Fibroblast of the aortic adventitia (primary cell): ENCODE measurements at regions not wholly inside any gene's neighbourhood (a gene's known extent, or its start where the extent isn't known, plus 50 kb on each side); places are given as distances from the start of the nearest gene placed in this dataset.
"Not testable (repeated sequence)": the region's sequence is repeated elsewhere in the genome, so short reads cannot be mapped to it uniquely, and the experiment has no call there.

Experiments
- DNase-seq: peaks from one replicate; pipeline ENCODE4 v3.0.0-alpha.2; 2010; ENCODE audit warnings: low read depth
- H3K4me3 ChIP-seq: 2 replicates; pipeline ENCODE4 v1.5.1; 2011; ENCODE audit warnings: low read depth, mild to moderate bottlenecking, control low read depth, low read length, moderate library complexity
- TF ChIP-seq, protein P1 (sequence below): IDR thresholded peaks from 2 replicates; pipeline ENCODE4 v1.5.1; 2011; ENCODE audit warnings: mild to moderate bottlenecking, low read length, control low read depth, inconsistent platforms; ENCODE audit not compliant: insufficient read depth

DNA sequence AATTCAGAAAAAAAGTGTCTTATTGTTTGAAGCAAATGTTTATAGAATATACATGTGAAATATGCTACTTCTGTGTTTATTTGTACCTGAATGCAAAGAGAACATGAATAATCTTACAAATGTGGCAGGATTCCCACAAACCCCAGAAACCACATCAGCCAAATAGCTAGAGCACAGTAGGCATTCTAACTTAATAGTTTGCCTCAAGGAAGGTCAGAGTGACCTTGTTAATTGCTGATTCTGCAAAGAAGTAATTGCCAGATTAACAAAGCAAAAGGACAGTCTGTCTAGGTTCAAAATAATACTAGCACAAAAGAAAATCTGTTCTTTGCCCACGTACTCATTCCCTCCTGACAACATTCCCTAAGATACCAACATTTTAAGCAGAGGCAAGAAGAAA, 604.0 kb downstream of the PYDC2 start:
- TF ChIP-seq, protein P1, sequence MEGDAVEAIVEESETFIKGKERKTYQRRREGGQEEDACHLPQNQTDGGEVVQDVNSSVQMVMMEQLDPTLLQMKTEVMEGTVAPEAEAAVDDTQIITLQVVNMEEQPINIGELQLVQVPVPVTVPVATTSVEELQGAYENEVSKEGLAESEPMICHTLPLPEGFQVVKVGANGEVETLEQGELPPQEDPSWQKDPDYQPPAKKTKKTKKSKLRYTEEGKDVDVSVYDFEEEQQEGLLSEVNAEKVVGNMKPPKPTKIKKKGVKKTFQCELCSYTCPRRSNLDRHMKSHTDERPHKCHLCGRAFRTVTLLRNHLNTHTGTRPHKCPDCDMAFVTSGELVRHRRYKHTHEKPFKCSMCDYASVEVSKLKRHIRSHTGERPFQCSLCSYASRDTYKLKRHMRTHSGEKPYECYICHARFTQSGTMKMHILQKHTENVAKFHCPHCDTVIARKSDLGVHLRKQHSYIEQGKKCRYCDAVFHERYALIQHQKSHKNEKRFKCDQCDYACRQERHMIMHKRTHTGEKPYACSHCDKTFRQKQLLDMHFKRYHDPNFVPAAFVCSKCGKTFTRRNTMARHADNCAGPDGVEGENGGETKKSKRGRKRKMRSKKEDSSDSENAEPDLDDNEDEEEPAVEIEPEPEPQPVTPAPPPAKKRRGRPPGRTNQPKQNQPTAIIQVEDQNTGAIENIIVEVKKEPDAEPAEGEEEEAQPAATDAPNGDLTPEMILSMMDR, result no peak
- no peak overlapping the region for H3K4me3 ChIP-seq
- no peak for DNase-seq

- not testable (repeated sequence) for DNase-seq, H3K4me3 ChIP-seq
Observed at GRCh38 chr3:192066253-192066652, 605.3 kb downstream of the PYDC2 start.

DNA sequence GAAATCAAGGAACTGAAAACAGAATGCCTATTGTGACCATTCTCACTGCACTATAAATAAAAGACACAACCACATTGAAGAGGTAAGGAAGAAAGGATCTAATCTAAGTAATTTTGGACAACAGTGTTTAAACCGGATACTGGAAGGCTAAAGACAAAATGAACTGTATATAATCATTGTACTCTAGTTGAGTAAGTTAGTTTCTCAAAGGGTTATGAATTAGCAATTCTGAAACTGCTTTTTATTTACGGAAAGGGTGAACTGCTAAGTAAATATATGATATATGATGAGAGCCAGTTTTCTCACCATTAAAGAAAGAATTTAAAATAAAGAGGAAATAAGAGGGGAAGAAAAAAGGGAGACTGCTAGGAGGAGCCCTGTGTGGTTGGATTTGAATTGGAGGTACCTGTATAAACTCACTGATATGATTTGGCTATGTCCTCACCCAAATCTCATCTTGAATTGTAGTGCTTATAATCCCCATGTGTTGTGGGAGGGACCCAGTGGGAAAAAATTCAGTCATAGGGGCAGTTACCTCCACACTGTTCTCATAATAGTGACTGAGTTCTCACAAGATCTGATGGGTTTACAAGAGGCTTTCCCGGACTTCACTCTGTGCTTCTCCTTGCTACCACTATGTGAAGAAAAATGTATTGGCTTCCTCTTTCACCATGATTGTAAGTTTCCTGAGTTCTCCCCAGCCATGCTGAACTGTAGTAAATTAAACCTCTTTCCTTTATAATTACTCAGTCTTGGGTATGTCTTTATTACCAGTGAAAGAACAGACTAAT, 607.7 kb downstream of the PYDC2 start:
- TF ChIP-seq, protein P1, result no peak
- DNase-seq, result no peak
- no peak overlapping the region for H3K4me3 ChIP-seq

DNA sequence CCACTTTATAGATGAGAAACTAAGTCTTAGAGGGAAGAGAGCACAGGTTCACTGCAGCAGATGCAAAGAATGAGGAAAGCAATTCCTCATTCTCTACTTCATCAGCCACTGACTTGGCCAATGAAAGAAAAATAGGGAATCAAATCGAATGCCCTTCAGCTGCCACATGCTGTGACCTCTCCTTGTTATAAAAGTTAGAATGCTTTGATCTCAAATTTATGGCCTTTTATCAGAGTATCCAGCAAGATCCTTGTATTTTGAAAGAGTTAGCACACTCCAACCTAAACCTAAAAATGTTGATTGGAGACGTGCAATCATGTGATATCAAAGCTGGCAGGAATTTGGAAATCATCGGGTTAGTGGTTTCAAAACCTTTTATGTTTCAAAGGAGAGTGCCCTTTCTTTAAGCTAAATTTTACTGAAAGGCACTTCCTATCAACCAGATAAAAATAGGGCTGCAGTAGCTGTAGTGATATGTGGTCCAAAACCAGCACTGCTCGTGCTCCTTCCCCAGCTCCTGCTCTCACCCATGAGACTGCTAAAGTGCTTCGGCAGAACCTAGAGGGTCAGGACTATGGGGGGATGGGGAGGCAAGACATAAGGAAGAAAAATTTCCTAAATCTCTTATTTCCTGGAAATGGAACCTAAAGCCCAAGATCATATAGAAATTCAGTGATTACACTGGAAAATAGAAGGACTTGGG, 617.0 kb downstream of the PYDC2 start:
- no peak overlapping the region for H3K4me3 ChIP-seq
- no peak for DNase-seq
- TF ChIP-seq, protein P1, result no peak

- TF ChIP-seq, protein P1, result no peak
- no peak for DNase-seq
- H3K4me3 ChIP-seq, result no peak overlapping the region
Observed at GRCh38 chr3:192079098-192079497, 618.1 kb downstream of the PYDC2 start.

- TF ChIP-seq, protein P1, result no peak
- no peak for DNase-seq
- no peak overlapping the region for H3K4me3 ChIP-seq
Observed at GRCh38 chr3:192080336-192080735, 619.4 kb downstream of the PYDC2 start.
